ENCODE measurements at regions not wholly inside any gene's neighbourhood (a gene's known extent, or its start where the extent isn't known, plus 50 kb on each side); places are given as distances from the start of the nearest gene placed in this dataset.

GRCh38 chr20:11573507-11573906 is 344.2 kb upstream of the BTBD3 start:
- no peak for DNase-seq (ENCODE audit: low spot score in 2 of 2)
- TF ChIP-seq POLR2A (IDR thresholded peaks at IDR 0.05) (no peak), CTCF (IDR thresholded peaks at IDR 0.05) (no peak)
- no peak overlapping the region for H3K4me3 ChIP-seq (ENCODE audit: low read depth, poor library complexity, severe bottlenecking)
- 51 to 60% methylated on average over 4 of the region's 4 CpGs for WGBS, 2 donors
- intact Hi-C loops (cut with DNase I; ENCODE audit: low total_unique reads) = no loop called here

DNA sequence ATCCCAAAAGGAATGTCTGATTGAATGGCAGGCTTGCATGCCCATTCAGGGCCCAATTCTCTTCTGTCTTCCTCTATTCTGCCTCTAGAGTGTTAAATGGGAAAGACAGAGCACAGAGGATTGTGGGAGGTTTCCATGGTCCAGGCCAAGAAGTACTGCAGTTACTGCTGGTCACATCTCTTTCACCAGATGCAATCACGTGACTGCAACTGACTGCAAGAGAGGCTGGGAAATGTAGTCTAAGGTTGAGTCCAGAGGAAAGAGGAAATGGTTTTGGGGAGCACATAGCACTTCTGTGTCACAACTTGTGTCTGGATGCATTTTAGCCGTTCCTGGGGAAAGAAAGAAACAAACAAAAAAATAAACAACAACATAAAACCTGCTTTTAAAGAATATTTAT is 336.4 kb upstream of the BTBD3 start:
- 70 to 76% methylated on average over 2 of the region's 2 CpGs for WGBS, 2 donors
- H3K4me3 ChIP-seq (ENCODE audit: low read depth, poor library complexity, severe bottlenecking) = no peak overlapping the region
- intact Hi-C loops (cut with DNase I; ENCODE audit: low total_unique reads) = no loop called here
- DNase-seq (ENCODE audit: low spot score in 2 of 2) = no peak
- no peak for TF ChIP-seq POLR2A (IDR thresholded peaks at IDR 0.05)
- TF ChIP-seq CTCF (IDR thresholded peaks at IDR 0.05) = no peak

- intact Hi-C loops (cut with DNase I; ENCODE audit: low total_unique reads) = no loop called here
- 22 to 28% methylated on average over 2 of the region's 2 CpGs for WGBS, 2 donors
- no peak for TF ChIP-seq POLR2A (IDR thresholded peaks at IDR 0.05)
- TF ChIP-seq CTCF (IDR thresholded peaks at IDR 0.05) = no peak
- no peak for DNase-seq (ENCODE audit: low spot score in 2 of 2)
- no peak overlapping the region for H3K4me3 ChIP-seq (ENCODE audit: low read depth, poor library complexity, severe bottlenecking)
These were observed 335.6 kb upstream of the BTBD3 start for GRCh38 chr20:11582060-11582459.

DNA sequence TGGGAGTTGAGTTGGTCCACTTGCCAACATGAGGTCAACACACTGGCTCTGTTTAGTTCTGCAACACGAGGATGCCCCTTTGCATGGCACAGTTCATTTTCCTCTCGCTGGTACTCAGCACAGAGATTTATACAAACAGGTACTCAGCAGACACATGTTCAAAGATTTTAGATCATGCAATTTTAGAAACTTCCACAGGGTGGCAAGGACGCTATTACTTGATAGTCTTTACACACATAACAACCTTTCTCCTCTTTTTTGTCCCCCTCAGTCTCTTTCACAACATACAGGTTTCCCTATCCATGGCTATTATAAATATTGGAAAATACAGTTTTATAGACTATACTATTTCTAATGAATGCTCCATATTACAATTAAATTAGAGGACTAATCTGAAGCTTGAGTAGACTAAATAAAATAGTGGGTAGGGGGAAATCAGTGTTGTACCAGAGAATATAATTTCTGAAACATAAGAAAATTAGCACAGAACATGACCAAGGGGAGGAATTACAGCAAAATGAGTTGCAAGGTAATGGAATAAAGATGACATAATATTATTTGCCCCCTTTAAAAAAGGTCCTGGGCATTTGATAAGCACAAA is 331.8 kb upstream of the BTBD3 start:
- H3K4me3 ChIP-seq (ENCODE audit: low read depth, poor library complexity, severe bottlenecking) = no peak overlapping the region
- intact Hi-C loops (cut with DNase I; ENCODE audit: low total_unique reads) = no loop called here
- no peak for DNase-seq (ENCODE audit: low spot score in 2 of 2)
- TF ChIP-seq CTCF (IDR thresholded peaks at IDR 0.05) (no peak), POLR2A (IDR thresholded peaks at IDR 0.05) (no peak)
- 19 to 30% methylated on average over 3 of the region's 3 CpGs for WGBS, 2 donors

- H3K4me3 ChIP-seq (ENCODE audit: low read depth, poor library complexity, severe bottlenecking) = no peak overlapping the region
- no peak for TF ChIP-seq POLR2A (IDR thresholded peaks at IDR 0.05)
- TF ChIP-seq CTCF (IDR thresholded peaks at IDR 0.05) = no peak
- 51 to 54% methylated on average over 4 of the region's 4 CpGs for WGBS, 2 donors
- intact Hi-C loops (cut with DNase I; ENCODE audit: low total_unique reads) = no loop called here
- no peak for DNase-seq (ENCODE audit: low spot score in 2 of 2)
These were observed 328.8 kb upstream of the BTBD3 start for GRCh38 chr20:11588875-11589274.

DNA sequence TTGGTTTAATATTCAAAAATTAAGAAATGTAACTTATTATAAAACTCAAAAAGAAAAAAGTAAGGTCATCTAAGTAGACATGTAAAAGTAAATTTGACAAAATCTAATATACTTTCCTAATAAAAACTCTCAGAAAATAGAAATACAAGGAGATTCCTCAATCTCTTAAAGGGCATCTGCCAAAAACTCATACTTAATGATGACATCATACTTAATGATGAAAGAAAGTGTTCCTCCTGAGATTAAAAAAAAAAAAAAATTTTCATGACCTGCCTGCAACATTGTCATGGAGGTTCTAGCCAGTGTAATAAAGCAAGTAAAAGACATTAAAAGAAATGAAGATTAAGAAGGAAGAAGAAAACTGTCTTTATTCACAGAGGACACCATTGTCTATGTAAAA is 325.7 kb upstream of the BTBD3 start:
- intact Hi-C loops (cut with DNase I; ENCODE audit: low total_unique reads) = no loop called here
- no peak overlapping the region for H3K4me3 ChIP-seq (ENCODE audit: low read depth, poor library complexity, severe bottlenecking)
- no peak for TF ChIP-seq POLR2A (IDR thresholded peaks at IDR 0.05)
- TF ChIP-seq CTCF (IDR thresholded peaks at IDR 0.05) = no peak
- no peak for DNase-seq (ENCODE audit: low spot score in 2 of 2)

All from lower leg skin (tissue), 4 donors.